ENCODE measurements at regions not wholly inside any gene's neighbourhood (a gene's known extent, or its start where the extent isn't known, plus 50 kb on each side); places are given as distances from the start of the nearest gene placed in this dataset.
"Not testable (repeated sequence)": the region's sequence is repeated elsewhere in the genome, so short reads cannot be mapped to it uniquely, and the experiment has no call there.

GRCh38 chrX:95729401-95729800, 955.2 kb upstream of the DIAPH2 start:
- no peak for ATAC-seq
- DNase-seq: no peak
- intact Hi-C loops (cut with DNase I): no loop called here

- no peak for DNase-seq
- intact Hi-C loops (cut with DNase I): no loop called here
- ATAC-seq: no peak
Observed at GRCh38 chrX:95733426-95733825, 951.2 kb upstream of the DIAPH2 start.

GRCh38 chrX:95754411-95754810, 930.2 kb upstream of the DIAPH2 start:
- intact Hi-C loops (cut with DNase I): no loop called here
- ATAC-seq: no peak
- DNase-seq: no peak

- intact Hi-C loops (cut with DNase I): no loop called here
- DNase-seq: no peak
- no peak for ATAC-seq
Observed at GRCh38 chrX:95760356-95760755, 924.3 kb upstream of the DIAPH2 start.

- no peak for DNase-seq
- ATAC-seq: no peak
- intact Hi-C loops (cut with DNase I): no loop called here
Observed at GRCh38 chrX:95762716-95763115, 921.9 kb upstream of the DIAPH2 start.

- DNase-seq: no peak
- peak in 1 of 2 donors; percentile 43 for ATAC-seq
- intact Hi-C loops (cut with DNase I): no loop called here
Observed at GRCh38 chrX:95764972-95765451, 919.6 kb upstream of the DIAPH2 start.

GRCh38 chrX:95771198-95771597, 913.4 kb upstream of the DIAPH2 start:
- DNase-seq; ATAC-seq; intact Hi-C loops (cut with DNase I): not testable (repeated sequence)

GRCh38 chrX:95791876-95792275, 892.8 kb upstream of the DIAPH2 start:
- intact Hi-C loops (cut with DNase I): no loop called here
- DNase-seq: no peak
- no peak for ATAC-seq

GRCh38 chrX:95797344-95797743, 887.3 kb upstream of the DIAPH2 start:
- ATAC-seq: no peak
- intact Hi-C loops (cut with DNase I): no loop called here

GRCh38 chrX:95823796-95824195, 860.8 kb upstream of the DIAPH2 start:
- DNase-seq (no peak), ATAC-seq (no peak)
- intact Hi-C loops (cut with DNase I): no loop called here

More at GRCh38 chrX:95797344-95797743, 887.3 kb upstream of the DIAPH2 start:
- DNase-seq: no peak

GRCh38 chrX:95835223-95835622, 849.4 kb upstream of the DIAPH2 start:
- ATAC-seq (no peak), DNase-seq (no peak)
- intact Hi-C loops (cut with DNase I): no loop called here

- DNase-seq (no peak), ATAC-seq (no peak)
- intact Hi-C loops (cut with DNase I): no loop called here
Observed at GRCh38 chrX:95836517-95836916, 848.1 kb upstream of the DIAPH2 start.

- DNase-seq (no peak), ATAC-seq (no peak)
- intact Hi-C loops (cut with DNase I): no loop called here
Observed at GRCh38 chrX:95841863-95842262, 842.8 kb upstream of the DIAPH2 start.

- intact Hi-C loops (cut with DNase I): no loop called here
- no peak for DNase-seq
- ATAC-seq: no peak
Observed at GRCh38 chrX:95860127-95860526, 824.5 kb upstream of the DIAPH2 start.

- DNase-seq: no peak
- no peak for ATAC-seq
- intact Hi-C loops (cut with DNase I): no loop called here
Observed at GRCh38 chrX:95875661-95876060, 809.0 kb upstream of the DIAPH2 start.

- intact Hi-C loops (cut with DNase I): no loop called here
- ATAC-seq: no peak
- DNase-seq: no peak
Observed at GRCh38 chrX:95878874-95879273, 805.8 kb upstream of the DIAPH2 start.

GRCh38 chrX:95884186-95884585, 800.5 kb upstream of the DIAPH2 start:
- ATAC-seq (peak in 1 of 2 donors; percentile 84), DNase-seq (no peak)
- intact Hi-C loops (cut with DNase I): no loop called here

GRCh38 chrX:95885074-95885473, 799.6 kb upstream of the DIAPH2 start:
- peak; percentile 18 for DNase-seq
- intact Hi-C loops (cut with DNase I): no loop called here
- ATAC-seq: peak; percentile 63 to 98

- DNase-seq (no peak), ATAC-seq (no peak)
- intact Hi-C loops (cut with DNase I): no loop called here
Observed at GRCh38 chrX:95889279-95889678, 795.4 kb upstream of the DIAPH2 start.

- intact Hi-C loops (cut with DNase I): no loop called here
- peak; percentile 8 to 67 for ATAC-seq
Observed at GRCh38 chrX:95893636-95894035, 791.0 kb upstream of the DIAPH2 start.

GRCh38 chrX:95903490-95903889, 781.2 kb upstream of the DIAPH2 start:
- intact Hi-C loops (cut with DNase I): no loop called here
- DNase-seq (no peak), ATAC-seq (no peak)

More at GRCh38 chrX:95893636-95894035, 791.0 kb upstream of the DIAPH2 start:
- no peak for DNase-seq

- no peak for ATAC-seq
- DNase-seq: no peak
- intact Hi-C loops (cut with DNase I): no loop called here
Observed at GRCh38 chrX:95903975-95904374, 780.7 kb upstream of the DIAPH2 start.

All from left cardiac atrium (tissue), 4 donors.